ENCODE measurements at regions not wholly inside any gene's neighbourhood (a gene's known extent, or its start where the extent isn't known, plus 50 kb on each side); places are given as distances from the start of the nearest gene placed in this dataset.

DNA sequence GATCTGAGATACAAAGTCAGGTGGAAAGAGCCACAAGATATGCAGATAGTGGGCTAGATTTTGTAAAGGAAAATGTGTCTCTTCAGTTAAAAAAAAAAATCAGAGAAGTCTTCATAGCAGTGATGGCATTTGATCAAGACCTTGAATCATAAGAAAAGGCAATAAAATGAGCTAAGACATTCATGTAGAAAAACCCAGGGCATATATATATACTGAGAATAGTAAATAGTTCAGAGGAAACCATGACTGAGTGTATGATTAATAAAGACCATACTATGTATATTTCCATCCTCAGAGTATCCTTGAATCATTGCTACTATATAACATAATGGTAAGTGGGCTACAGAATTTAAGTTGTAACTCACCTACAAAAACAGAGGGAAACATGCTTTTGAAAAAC is 321.7 kb upstream of the NR5A2 start:
- DNase-seq (ENCODE audit: extremely low spot score): no peak
- POLR2A ChIA-PET: no interaction called here
- CTCF ChIA-PET: interaction anchor here (0.6 to 1.3 kb wide), 3 partner anchors 21 to 45 kb away, joined by 3 to 4 read pairs (median 4); no protein-coding TSS in a partner anchor
- TF ChIP-seq CTCF (IDR thresholded peaks at IDR 0.05; ENCODE audit: control extremely low read depth, extremely low read depth, low read depth, missing control alignments): no peak

- ChIA-PET POLR2A (no interaction called here), CTCF (interaction anchor here (1.4 kb wide), 1 partner anchor 39 kb away, joined by 3 read pairs; no protein-coding TSS in a partner anchor)
- TF ChIP-seq CTCF (IDR thresholded peaks at IDR 0.05; ENCODE audit: control extremely low read depth, extremely low read depth, low read depth, missing control alignments): no peak
- DNase-seq (ENCODE audit: extremely low spot score): no peak
These were observed 320.5 kb upstream of the NR5A2 start for GRCh38 chr1:199706826-199707606.

DNA sequence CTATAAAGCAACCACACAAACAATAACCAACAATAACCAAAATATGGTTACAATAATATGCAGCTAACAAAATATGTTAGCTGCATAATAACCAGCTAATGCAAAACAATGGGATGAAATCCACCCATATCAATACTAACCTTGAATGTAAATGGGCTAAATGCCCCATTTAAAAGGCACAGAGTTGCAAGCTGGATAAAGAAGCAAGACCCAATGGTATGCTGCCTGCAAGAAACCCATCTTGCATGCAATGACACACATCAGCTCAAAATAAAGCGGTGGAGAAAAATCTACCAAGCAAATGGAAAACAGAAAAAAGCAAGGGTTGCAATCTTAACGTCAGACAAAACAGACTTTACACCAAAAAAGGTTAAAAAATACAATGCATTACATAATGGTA is 316.5 kb upstream of the NR5A2 start:
- ChIA-PET CTCF (interaction anchor here (0.8 kb wide), 1 partner anchor 14 kb away, joined by 3 read pairs; no protein-coding TSS in a partner anchor), POLR2A (no interaction called here)
- no peak for TF ChIP-seq CTCF (IDR thresholded peaks at IDR 0.05; ENCODE audit: control extremely low read depth, extremely low read depth, low read depth, missing control alignments)
- DNase-seq (ENCODE audit: extremely low spot score): no peak

GRCh38 chr1:199716729-199717128 is 310.8 kb upstream of the NR5A2 start:
- no peak for DNase-seq (ENCODE audit: extremely low spot score)
- CTCF ChIA-PET: no interaction called here
- POLR2A ChIA-PET: no interaction called here
- TF ChIP-seq CTCF (IDR thresholded peaks at IDR 0.05; ENCODE audit: control extremely low read depth, extremely low read depth, low read depth, missing control alignments): no peak

DNA sequence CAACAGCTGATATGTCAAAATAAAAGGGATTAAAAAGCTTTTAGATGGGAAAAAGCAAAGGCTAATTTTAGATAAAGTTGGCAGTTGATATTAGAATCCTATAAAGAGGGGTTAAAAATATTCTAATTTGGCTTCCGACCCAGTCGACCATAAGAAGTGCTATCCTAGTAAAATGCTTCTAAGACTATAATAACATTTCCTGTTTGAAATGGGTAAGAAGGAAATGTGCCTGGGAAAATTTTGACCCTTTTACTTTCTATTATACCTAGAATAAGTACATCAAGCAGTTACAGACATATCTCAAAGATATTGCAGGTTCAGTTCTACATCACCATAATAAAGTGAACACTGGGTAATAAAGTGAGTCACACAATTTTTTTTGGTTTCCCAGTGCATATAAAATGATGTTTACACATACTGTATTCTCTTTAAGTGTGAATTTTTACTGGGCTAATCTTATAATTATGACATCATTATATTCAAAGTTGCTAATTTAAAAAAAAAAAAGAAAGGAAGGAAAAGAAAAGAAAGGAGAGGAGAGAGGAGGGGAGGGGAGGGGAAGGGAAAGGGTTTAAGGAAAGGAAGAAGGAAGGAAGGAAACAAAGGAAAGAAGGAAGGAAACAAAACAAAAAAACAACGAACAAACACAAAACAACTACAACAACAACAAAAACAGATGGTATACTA is 308.2 kb upstream of the NR5A2 start:
- no peak for TF ChIP-seq CTCF (IDR thresholded peaks at IDR 0.05; ENCODE audit: control extremely low read depth, extremely low read depth, low read depth, missing control alignments)
- ChIA-PET POLR2A (no interaction called here), CTCF (interaction anchor here (1.3 to 1.9 kb wide), 2 partner anchors 10 to 35 kb away, joined by 3 to 5 read pairs; no protein-coding TSS in a partner anchor)
- no peak for DNase-seq (ENCODE audit: extremely low spot score)

DNA sequence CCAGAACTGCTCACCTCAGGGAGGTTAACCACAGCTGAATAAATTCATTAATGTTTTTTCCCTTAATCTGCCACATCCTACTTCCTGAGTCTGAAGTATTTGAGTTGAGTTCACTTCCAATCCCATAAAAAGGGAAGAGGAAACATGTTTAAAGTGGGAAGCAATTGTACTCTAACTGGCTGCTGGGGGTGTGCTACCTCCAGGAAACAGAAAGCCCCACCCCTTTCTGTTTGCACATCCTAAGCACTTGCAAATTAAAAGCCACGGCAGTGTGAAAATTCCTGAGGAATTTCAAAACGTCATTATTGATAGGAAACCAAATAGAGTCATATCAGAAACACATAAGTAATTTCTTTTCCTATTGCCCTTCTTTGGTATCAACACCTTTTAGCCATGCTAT is 307.0 kb upstream of the NR5A2 start:
- TF ChIP-seq CTCF (IDR thresholded peaks at IDR 0.05; ENCODE audit: control extremely low read depth, extremely low read depth, low read depth, missing control alignments): no peak
- POLR2A ChIA-PET: no interaction called here

More for the DNA sequence above, 307.0 kb upstream of the NR5A2 start:
- CTCF ChIA-PET: interaction anchor here (1.9 kb wide), 1 partner anchor 36 kb away, joined by 5 read pairs; no protein-coding TSS in a partner anchor
- DNase-seq (ENCODE audit: extremely low spot score): no peak
